ENCODE measurements at regions not wholly inside any gene's neighbourhood (a gene's known extent, or its start where the extent isn't known, plus 50 kb on each side); places are given as distances from the start of the nearest gene placed in this dataset.
"Not testable (repeated sequence)": the region's sequence is repeated elsewhere in the genome, so short reads cannot be mapped to it uniquely, and the experiment has no call there.

DNA sequence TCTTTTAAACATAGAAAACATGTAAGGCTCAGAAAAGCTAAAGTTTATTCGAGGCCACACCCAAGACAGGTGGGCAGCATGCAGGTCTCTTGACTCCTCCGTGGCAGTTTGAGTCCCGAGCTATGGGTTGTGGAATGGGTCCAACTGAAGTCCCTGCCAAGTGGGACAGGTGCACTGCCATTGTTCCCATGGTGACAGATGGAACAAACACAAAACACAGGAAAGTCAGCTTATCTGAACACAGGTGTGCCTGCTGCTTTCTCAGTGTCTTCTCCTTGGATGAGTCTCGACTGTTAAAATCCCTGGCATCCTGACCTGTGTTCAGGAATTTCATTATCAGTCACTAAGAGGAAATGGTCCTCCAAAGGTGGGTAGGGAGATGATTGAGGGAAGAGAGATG, 99.0 kb upstream of the RAB4A start:
- H3K9me3 Mint-ChIP-seq = no peaks in the 10 kb centered on the region
- no peaks in the 10 kb centered on the region for H3K4me1 Mint-ChIP-seq
- no peaks in the 10 kb centered on the region for H3K36me3 Mint-ChIP-seq (ENCODE audit: low read depth)
- H3K27me3 Mint-ChIP-seq = no peaks in the 10 kb centered on the region
- no peak overlapping the region for H3K4me3 Mint-ChIP-seq
- no peak for ATAC-seq (replicated peaks)
- H3K27ac Mint-ChIP-seq = no peak overlapping the region

DNA sequence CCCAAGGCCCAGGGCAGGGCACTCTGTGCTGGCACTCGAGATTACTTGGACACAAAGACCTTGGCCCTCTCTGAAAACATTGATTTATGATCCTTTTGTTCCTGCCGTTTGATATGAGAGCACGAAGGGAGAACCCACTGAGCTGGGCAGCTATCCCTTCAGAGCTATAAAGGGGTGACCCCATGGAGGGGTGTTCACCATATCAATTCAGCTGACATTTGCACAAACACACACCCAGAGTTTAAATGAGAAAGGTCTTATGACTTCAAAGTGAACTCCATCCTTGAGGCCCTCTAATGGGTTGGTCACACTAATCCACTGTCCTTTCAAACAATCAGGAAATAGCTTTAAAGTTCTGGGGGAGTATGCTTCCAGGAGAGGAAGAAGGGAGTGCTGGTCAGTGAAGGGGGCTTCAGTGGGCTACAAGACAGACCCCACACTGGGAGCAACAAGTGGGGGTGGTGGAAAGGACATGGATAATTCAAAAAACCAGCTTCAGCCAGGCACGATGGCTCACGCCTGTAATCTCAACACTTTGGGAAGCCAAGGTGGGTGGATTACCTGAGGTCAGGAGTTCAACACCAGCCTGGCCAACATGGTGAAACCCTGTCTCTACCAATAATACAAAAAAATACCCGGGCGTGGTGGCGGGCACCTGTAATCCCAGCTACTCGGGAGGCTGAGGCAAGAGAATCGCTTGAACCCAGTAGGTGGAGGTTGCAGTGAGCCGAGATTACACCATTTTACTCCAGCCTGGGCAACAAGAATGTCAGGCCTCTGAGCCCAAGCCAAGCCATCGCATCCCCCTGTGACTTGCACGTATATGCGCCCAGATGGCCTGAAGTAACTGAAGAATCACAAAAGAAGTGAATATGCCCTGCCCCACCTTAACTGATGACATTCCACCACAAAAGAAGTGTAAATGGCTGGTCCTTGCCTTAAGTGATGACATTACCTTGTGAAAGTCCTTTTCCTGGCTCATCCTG, 97.1 kb upstream of the RAB4A start:
- H3K27ac Mint-ChIP-seq; H3K36me3 Mint-ChIP-seq (ENCODE audit: low read depth); H3K9me3 Mint-ChIP-seq; ATAC-seq (replicated peaks); H3K4me3 Mint-ChIP-seq; H3K27me3 Mint-ChIP-seq; H3K4me1 Mint-ChIP-seq: not testable (repeated sequence)

DNA sequence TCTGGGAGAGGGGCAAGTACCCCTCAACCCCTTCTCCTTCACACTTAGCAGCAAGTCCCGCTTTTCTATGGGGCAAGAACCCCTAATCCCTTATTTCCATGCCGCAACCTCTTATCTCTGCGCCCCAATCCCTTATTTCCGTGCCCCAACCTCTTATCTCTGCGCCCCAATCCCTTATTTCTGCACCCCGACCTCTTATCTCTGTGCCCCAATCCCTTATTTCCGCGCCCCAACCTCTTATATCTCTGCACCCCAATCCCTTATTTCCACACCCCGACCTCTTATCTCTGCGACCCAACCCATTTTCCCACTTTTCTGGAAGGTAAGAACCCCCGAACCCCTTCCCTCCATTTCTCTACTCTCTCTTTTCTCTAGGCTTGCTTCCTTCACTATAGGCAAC, 95.6 kb upstream of the RAB4A start:
- not testable (repeated sequence) for H3K27me3 Mint-ChIP-seq; H3K4me3 Mint-ChIP-seq; H3K27ac Mint-ChIP-seq; ATAC-seq (replicated peaks); H3K9me3 Mint-ChIP-seq; H3K36me3 Mint-ChIP-seq (ENCODE audit: low read depth); H3K4me1 Mint-ChIP-seq

DNA sequence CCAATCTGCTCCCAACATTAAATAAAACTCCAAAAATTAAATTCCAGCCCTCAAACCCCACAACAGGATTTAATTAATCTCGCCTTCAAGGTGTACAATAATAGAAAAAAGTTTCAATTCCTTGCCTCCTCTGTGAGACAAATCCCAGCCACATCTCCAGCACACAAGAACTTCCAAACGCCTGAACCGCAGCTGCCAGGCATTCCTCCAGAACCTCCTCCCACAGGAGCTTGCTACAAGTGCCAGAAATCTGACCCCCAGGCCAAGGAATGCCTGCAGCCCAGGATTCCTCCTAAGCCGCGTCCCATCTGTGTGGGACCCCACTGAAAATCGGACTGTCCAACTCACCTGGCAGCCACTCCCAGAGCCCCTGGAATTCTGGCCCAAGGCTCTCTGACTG, 94.5 kb upstream of the RAB4A start:
- H3K4me3 Mint-ChIP-seq; H3K4me1 Mint-ChIP-seq; H3K27ac Mint-ChIP-seq; H3K9me3 Mint-ChIP-seq; ATAC-seq (replicated peaks); H3K27me3 Mint-ChIP-seq; H3K36me3 Mint-ChIP-seq (ENCODE audit: low read depth): not testable (repeated sequence)

DNA sequence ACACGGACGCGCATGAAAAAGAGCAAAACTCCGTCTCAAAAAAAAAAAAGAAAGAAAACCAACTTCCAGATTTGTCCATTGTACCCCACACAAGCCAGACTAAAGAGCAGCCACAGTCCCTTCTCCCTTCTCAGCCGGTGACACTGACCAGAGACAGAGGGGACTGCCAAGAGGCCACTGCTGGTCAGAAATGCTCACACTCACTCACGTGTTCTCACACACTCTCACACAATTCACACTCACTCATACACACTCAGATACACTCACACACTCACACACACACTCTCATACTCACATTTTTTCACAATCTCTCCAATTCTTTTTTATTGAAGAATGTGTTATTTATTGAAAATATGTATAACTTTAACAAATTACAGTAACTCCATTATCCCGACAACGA, 90.8 kb upstream of the RAB4A start:
- H3K27me3 Mint-ChIP-seq = peaks cover 8% of the 10 kb centered on the region
- H3K9me3 Mint-ChIP-seq = no peaks in the 10 kb centered on the region
- H3K36me3 Mint-ChIP-seq (ENCODE audit: low read depth) = no peaks in the 10 kb centered on the region
- H3K4me3 Mint-ChIP-seq = no peak overlapping the region
- ATAC-seq (replicated peaks) = no peak
- no peaks in the 10 kb centered on the region for H3K4me1 Mint-ChIP-seq
- no peak overlapping the region for H3K27ac Mint-ChIP-seq

DNA sequence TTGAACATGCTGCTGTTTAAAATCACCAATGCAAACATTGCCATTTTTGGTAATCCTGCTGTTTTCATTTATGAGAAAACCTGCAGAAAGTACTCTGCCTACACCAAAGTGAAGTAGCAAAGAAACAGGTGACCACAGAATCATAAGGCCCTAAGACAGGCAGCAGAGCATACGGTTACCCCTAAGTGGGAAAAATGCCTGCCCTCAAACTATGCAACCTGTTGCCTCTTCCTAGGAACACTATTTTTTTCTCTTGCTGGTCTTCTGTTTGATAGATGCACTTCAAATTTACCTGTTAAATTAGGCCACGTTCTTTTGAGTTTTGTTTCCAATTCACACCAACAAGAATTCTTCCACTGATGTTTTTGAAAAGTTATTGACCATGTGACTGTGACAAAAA, 89.5 kb upstream of the RAB4A start:
- ATAC-seq (replicated peaks) = no peak
- Mint-ChIP-seq H3K4me3 (no peak overlapping the region), H3K36me3 (ENCODE audit: low read depth) (no peaks in the 10 kb centered on the region), H3K27me3 (peaks cover 8% of the 10 kb centered on the region), H3K9me3 (no peaks in the 10 kb centered on the region), H3K27ac (no peak overlapping the region), H3K4me1 (peaks cover under 1% of the 10 kb centered on the region)

DNA sequence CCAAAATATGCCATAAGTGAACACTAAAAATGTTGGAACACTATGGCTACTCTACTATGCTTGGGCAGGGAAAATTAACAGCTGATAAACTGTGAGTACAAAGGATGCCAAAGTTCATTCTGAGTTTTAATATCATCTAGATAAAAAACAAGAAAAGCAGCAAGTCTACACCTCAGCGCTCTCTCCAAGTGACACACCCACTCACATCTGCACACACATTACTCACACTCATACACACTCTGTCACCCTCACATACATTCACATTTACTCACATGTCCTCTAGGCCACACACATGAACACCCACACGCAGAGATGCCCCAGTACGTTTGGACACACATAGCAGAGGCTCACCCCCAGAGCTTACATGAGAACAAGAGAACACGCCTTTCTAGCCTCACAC, 87.3 kb upstream of the RAB4A start:
- H3K9me3 Mint-ChIP-seq = no peaks in the 10 kb centered on the region

DNA sequence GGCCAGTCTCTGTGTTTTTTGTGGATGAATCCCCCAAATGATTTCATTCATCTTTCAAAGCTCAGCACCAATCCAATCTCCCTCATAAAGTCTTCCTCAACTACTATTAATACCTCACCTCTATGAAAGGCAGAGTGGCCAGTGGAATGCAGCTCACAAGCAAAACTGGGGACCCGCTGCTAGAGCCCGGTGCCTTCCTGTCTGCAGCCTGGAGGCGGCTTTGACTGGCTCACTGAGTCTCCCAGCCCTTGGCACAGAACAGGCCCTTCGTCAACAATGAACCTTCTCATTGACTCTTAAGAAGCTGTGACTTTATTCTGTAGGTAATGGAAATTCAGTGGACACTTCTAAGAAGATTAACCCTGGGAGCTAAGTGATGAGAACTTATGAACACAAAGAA, 86.8 kb upstream of the RAB4A start:
- Mint-ChIP-seq H3K27ac (no peak overlapping the region), H3K9me3 (no peaks in the 10 kb centered on the region)
- no peak for ATAC-seq (replicated peaks)

More for the DNA sequence above, 87.3 kb upstream of the RAB4A start:
- H3K4me3 Mint-ChIP-seq = no peak overlapping the region
- peaks cover 8% of the 10 kb centered on the region for H3K27me3 Mint-ChIP-seq
- H3K27ac Mint-ChIP-seq = no peak overlapping the region
- H3K4me1 Mint-ChIP-seq = peaks cover 4% of the 10 kb centered on the region
- no peaks in the 10 kb centered on the region for H3K36me3 Mint-ChIP-seq (ENCODE audit: low read depth)
- ATAC-seq (replicated peaks) = no peak

DNA sequence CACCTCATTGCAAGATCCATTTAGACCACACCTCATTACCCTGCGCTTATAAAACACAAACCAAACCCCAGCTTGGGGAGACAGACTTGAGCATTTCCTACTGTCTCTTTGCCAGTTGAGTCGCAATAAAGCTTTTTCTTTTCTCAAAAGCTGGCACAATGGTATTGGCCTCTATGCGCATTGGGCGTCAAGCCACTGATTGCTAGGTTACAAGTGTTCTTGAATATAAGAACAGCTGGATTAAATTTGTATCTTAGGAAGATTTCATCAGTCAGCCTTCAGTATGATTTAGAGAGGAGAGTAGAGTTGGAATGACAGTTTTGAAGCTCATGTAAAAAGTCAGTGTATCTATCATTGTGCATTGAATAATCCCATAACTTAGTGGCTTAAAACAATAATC, 84.9 kb upstream of the RAB4A start:
- Mint-ChIP-seq H3K27ac (no peak overlapping the region), H3K4me3 (peak overlapping the region; percentile 25), H3K4me1 (peaks cover 4% of the 10 kb centered on the region), H3K9me3 (no peaks in the 10 kb centered on the region), H3K36me3 (ENCODE audit: low read depth) (no peaks in the 10 kb centered on the region), H3K27me3 (peaks cover 8% of the 10 kb centered on the region)
- no peak for ATAC-seq (replicated peaks)

More for the DNA sequence above, 86.8 kb upstream of the RAB4A start:
- Mint-ChIP-seq H3K4me1 (peaks cover 4% of the 10 kb centered on the region), H3K27me3 (peaks cover 8% of the 10 kb centered on the region), H3K36me3 (ENCODE audit: low read depth) (no peaks in the 10 kb centered on the region), H3K4me3 (no peak overlapping the region)

DNA sequence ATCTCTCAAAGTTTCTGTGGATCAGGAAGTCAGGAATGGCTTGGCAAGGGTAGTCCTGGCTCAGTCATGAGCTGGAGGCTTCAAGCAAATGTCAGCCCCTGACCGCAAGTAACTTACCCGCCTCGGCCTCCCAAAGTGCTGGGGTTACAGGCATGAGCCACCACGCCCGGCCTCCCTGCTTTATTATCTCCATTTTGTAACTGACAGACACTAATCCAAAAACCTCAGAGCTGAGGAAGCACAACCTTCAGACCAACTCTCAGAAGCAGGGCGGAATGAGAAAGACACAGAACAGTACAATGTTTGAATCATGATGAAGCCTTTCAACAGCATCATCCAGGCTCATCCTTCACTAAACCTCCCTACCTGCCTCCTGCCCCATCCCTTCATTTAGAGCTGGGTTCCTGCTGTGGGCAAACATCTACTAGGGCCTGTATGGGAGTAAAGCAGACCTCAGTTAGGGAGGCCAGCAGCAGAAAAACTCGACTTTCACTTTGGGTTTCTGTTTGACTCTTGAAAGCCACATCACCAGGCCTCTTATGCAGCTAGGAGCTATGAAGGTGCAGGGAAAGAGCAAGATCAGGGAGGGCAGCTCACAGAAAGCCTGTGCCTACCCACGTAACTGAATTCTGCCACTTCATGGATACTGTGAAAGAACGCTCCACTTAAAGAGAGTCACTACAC, 84.4 kb upstream of the RAB4A start:
- H3K36me3 Mint-ChIP-seq (ENCODE audit: low read depth) = no peaks in the 10 kb centered on the region
- ATAC-seq (replicated peaks) = peak; percentile 91
- peak overlapping the region; percentile 25 for H3K4me3 Mint-ChIP-seq
- H3K27me3 Mint-ChIP-seq = peaks cover 8% of the 10 kb centered on the region
- peaks cover 4% of the 10 kb centered on the region for H3K4me1 Mint-ChIP-seq
- no peak overlapping the region for H3K27ac Mint-ChIP-seq
- no peaks in the 10 kb centered on the region for H3K9me3 Mint-ChIP-seq

DNA sequence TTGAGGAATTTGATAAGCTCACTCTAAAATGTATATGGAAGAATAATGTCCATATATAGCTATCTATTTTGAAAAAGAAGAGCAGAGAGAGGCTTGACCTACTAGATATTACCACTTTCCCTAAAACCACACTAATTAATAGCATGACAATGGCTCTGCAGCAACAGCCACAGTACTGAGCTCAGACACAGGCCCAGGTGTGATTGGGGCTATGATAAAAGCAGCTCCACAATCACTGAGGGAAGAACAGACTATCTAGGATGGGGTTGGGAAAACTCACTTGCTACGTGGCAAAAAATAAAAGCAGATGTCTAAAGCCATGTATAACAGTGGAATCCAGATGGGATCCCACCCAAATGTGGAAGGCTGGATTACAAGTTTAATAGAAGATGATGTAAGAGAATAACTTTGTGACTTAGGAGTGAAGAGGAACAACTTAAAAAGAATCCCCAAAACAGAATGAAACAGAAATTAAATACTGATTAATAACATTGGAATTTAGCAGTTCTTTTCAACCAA, 80.8 kb upstream of the RAB4A start:
- H3K36me3 Mint-ChIP-seq (ENCODE audit: low read depth) = no peaks in the 10 kb centered on the region
- peaks cover 4% of the 10 kb centered on the region for H3K4me1 Mint-ChIP-seq
- no peaks in the 10 kb centered on the region for H3K27me3 Mint-ChIP-seq
- no peak for ATAC-seq (replicated peaks)
- H3K4me3 Mint-ChIP-seq = no peak overlapping the region
- H3K27ac Mint-ChIP-seq = no peak overlapping the region
- no peaks in the 10 kb centered on the region for H3K9me3 Mint-ChIP-seq

DNA sequence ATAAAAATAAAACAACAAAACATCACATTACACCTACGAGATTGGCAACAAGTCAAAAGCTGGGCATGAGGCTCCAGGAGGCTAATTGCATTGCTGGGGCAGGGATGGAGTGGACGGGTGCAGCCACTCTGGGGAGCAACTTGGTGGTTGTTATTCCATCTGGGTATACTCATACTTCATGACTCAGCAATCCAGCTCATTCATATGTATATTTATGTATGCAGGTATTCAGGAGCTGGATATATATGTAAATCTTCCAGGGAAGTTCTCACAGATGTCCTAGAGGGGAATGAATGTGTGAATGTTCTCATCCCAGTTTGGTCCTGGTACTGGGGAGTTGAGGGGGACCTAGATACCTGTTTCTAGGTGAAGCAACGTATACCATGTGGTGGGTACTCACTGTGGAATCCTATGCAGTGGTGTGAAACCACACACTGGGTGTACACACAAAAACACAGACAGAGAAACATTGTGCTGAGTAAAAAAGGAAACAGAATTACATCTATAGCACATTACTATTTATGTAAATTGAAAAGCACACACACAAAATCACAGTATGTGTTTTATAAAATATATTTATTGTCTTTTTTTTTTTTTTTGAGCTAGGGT, 79.7 kb upstream of the RAB4A start:
- Mint-ChIP-seq H3K9me3 (no peaks in the 10 kb centered on the region), H3K36me3 (ENCODE audit: low read depth) (no peaks in the 10 kb centered on the region), H3K27me3 (no peaks in the 10 kb centered on the region), H3K4me1 (peaks cover 4% of the 10 kb centered on the region), H3K4me3 (no peak overlapping the region), H3K27ac (no peak overlapping the region)
- no peak for ATAC-seq (replicated peaks)

DNA sequence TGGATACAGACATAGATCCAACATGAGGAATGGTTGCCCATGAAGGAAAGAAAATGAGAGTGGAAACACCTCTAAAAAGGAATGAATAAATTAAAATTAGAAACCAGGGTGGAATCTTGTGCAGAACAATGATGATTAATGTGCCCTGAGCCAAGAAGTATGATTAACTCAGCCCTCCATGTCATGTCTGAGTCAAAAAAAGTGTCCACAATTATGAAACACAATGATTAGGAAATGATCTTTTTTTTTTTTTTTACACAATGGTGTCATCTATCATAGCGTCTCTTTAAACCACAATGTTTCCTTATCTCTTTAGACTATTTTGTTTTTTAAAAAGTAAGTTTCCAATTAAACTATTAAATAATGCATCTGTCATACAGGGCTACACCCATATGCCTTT, 78.9 kb upstream of the RAB4A start:
- no peaks in the 10 kb centered on the region for H3K9me3 Mint-ChIP-seq
- H3K27me3 Mint-ChIP-seq = no peaks in the 10 kb centered on the region
- H3K4me1 Mint-ChIP-seq = no peaks in the 10 kb centered on the region
- no peak overlapping the region for H3K4me3 Mint-ChIP-seq
- H3K27ac Mint-ChIP-seq = no peak overlapping the region
- peak; percentile 79 for ATAC-seq (replicated peaks)
- H3K36me3 Mint-ChIP-seq (ENCODE audit: low read depth) = no peaks in the 10 kb centered on the region

DNA sequence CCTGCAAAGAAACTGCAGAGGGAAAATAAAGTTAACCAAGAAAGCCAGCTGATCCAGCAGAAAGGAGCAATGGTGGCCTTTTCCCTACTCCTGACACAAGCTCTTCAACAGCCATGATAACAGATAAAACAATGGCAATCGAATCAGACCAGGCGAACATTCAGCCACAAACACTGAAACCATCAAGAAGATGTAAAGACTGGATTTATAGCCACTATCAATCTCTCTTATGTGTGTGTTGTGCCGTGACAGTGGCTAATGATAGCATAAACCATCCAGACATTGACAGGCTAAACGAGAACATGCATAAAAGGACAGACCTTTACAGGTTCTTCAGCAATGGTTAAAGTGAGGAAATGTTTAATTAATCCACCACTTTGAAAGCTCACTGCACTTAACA, 78.1 kb upstream of the RAB4A start:
- H3K4me1 Mint-ChIP-seq = no peaks in the 10 kb centered on the region
- no peaks in the 10 kb centered on the region for H3K36me3 Mint-ChIP-seq (ENCODE audit: low read depth)
- H3K27me3 Mint-ChIP-seq = no peaks in the 10 kb centered on the region
- H3K4me3 Mint-ChIP-seq = no peak overlapping the region
- no peaks in the 10 kb centered on the region for H3K9me3 Mint-ChIP-seq
- ATAC-seq (replicated peaks) = no peak
- no peak overlapping the region for H3K27ac Mint-ChIP-seq

DNA sequence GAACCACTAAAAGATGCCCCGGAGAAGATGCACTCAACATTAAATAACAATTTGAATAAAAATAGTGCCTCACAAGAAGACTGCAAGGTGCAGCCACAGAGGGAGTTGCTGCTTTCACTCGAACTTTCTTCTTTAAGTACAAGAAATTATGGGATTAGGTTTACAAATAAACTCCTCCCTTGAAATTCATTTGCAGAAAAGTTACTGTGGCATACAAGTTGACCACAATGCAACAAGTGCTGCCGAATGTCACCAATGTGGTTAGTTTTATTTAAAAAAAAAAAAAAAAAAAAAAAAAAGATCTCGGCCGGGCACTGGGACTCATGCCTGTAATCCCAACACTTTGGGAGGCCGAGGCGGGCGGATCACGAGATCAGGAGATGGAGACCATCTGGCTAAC, 76.8 kb upstream of the RAB4A start:
- Mint-ChIP-seq H3K4me3 (no peak overlapping the region), H3K27me3 (no peaks in the 10 kb centered on the region), H3K9me3 (no peaks in the 10 kb centered on the region), H3K36me3 (ENCODE audit: low read depth) (no peaks in the 10 kb centered on the region), H3K4me1 (no peaks in the 10 kb centered on the region), H3K27ac (no peak overlapping the region)
- ATAC-seq (replicated peaks) = no peak

Measured in activated T-helper 17 cell treated with anti-CD3 and anti-CD28 coated beads, Interleukin-2, amount 50 U/mL, for 72 hours (primary cell).